SHP77 (cell line): ENCODE measurements at regions not wholly inside any gene's neighbourhood (a gene's known extent, or its start where the extent isn't known, plus 50 kb on each side); places are given as distances from the start of the nearest gene placed in this dataset.
A peak's percentile ranks its signal among the peaks of the same experiment; 100 is the strongest.
"Not testable (repeated sequence)": the region's sequence is repeated elsewhere in the genome, so short reads cannot be mapped to it uniquely, and the experiment has no call there.

Source experiments
- DNase-seq, 2 experiments: peaks; one replicate each; lab custom pipeline; 2025; lab: John Stamatoyannopoulos, UW

- DNase-seq, result no peak
Observed at GRCh38 chr2:129813404-129813803, 166.1 kb upstream of the RAB6C start.

GRCh38 chr2:129816813-129817574 is 162.5 kb upstream of the RAB6C start:
- no peak for DNase-seq

GRCh38 chr2:129819855-129820254 is 159.6 kb upstream of the RAB6C start:
- DNase-seq, result no peak

GRCh38 chr2:129820908-129821307 is 158.6 kb upstream of the RAB6C start:
- no peak for DNase-seq

- no peak for DNase-seq
Observed at GRCh38 chr2:129821445-129821844, 158.0 kb upstream of the RAB6C start.

- no peak for DNase-seq
Observed at GRCh38 chr2:129823044-129823443, 156.4 kb upstream of the RAB6C start.

GRCh38 chr2:129827311-129828090 is 152.0 kb upstream of the RAB6C start:
- DNase-seq, result no peak

- no peak for DNase-seq
Observed at GRCh38 chr2:129828792-129829191, 150.7 kb upstream of the RAB6C start.

GRCh38 chr2:129829588-129829987 is 149.9 kb upstream of the RAB6C start:
- DNase-seq, result no peak

- DNase-seq, result no peak
Observed at GRCh38 chr2:129831018-129831417, 148.4 kb upstream of the RAB6C start.

- not testable (repeated sequence) for DNase-seq
Observed at GRCh38 chr2:129833465-129833864, 146.0 kb upstream of the RAB6C start.

- DNase-seq, result no peak
Observed at GRCh38 chr2:129847043-129847442, 132.4 kb upstream of the RAB6C start.

GRCh38 chr2:129849559-129850160 is 129.8 kb upstream of the RAB6C start:
- DNase-seq, result peak; percentile 37 to 55

GRCh38 chr2:129857200-129857599 is 122.3 kb upstream of the RAB6C start:
- DNase-seq, result no peak

GRCh38 chr2:129859175-129859574 is 120.3 kb upstream of the RAB6C start:
- no peak for DNase-seq

- no peak for DNase-seq
Observed at GRCh38 chr2:129860088-129860487, 119.4 kb upstream of the RAB6C start.

- no peak for DNase-seq
Observed at GRCh38 chr2:129861666-129862288, 117.7 kb upstream of the RAB6C start.

GRCh38 chr2:129862668-129863067 is 116.8 kb upstream of the RAB6C start:
- DNase-seq, result no peak

- DNase-seq, result no peak
Observed at GRCh38 chr2:129863350-129863749, 116.1 kb upstream of the RAB6C start.

GRCh38 chr2:129864719-129865118 is 114.7 kb upstream of the RAB6C start:
- no peak for DNase-seq

- DNase-seq, result no peak
Observed at GRCh38 chr2:129865976-129866375, 113.5 kb upstream of the RAB6C start.

GRCh38 chr2:129866391-129866790 is 113.1 kb upstream of the RAB6C start:
- no peak for DNase-seq

GRCh38 chr2:129868151-129868550 is 111.3 kb upstream of the RAB6C start:
- no peak for DNase-seq
